Esophagus muscularis mucosa (tissue), 4 donors: ENCODE measurements at regions not wholly inside any gene's neighbourhood (a gene's known extent, or its start where the extent isn't known, plus 50 kb on each side); places are given as distances from the start of the nearest gene placed in this dataset.

Experiments
- CTCF ChIP-seq, 3 experiments: fragments of 200-600 bp in 2 of 3; fragments of 450-650 bp in 1 of 3; sonication (generic) in 2 of 3; IDR thresholded peaks; one replicate each; pipeline ENCODE4 v1.5.1; 2017 to 2019; ENCODE audit warnings: antibody characterized with exemption in 3 of 3, mild to moderate bottlenecking in 2 of 3, moderate library complexity in 1 of 3
- EP300 ChIP-seq: sonication (generic); formaldehyde crosslinking; IDR thresholded peaks from one replicate; pipeline ENCODE4 v1.6.1; 2017; ENCODE audit warnings: antibody characterized with exemption
- POLR2A ChIP-seq: fragments of 450-650 bp; IDR thresholded peaks from one replicate; pipeline ENCODE4 v1.6.1; 2017; ENCODE audit warnings: antibody characterized with exemption, moderate library complexity, mild to moderate bottlenecking, low read depth
- POLR2AphosphoS5 ChIP-seq, 2 donors: sonication (generic); formaldehyde crosslinking; IDR thresholded peaks; one replicate each; pipeline ENCODE4 v1.6.1; 2017; ENCODE audit warnings: antibody characterized with exemption in 2 of 2

- no peak for TF ChIP-seq EP300
- TF ChIP-seq POLR2AphosphoS5 (IDR thresholded peaks at IDR 0.05): no peak
- no peak for TF ChIP-seq CTCF (IDR thresholded peaks at IDR 0.05)
- no peak for TF ChIP-seq POLR2A
Measured at GRCh38 chr6:90915224-90915915, 328.5 kb upstream of the MAP3K7 start.
